Mucosa of gallbladder (tissue), 1 donor: ENCODE measurements at regions not wholly inside any gene's neighbourhood (a gene's known extent, or its start where the extent isn't known, plus 50 kb on each side); places are given as distances from the start of the nearest gene placed in this dataset.

Experiments
- DNase-seq: peaks from one replicate; pipeline ENCODE4 v3.0.0-alpha.2; 2020; ENCODE audit warnings: low spot score
- donor health status: DM: no; HTN: no; CAD: no.

- DNase-seq: no peak
Measured at GRCh38 chr3:18080198-18080689, 337.8 kb upstream of the TBC1D5 start.

GRCh38 chr3:18079739-18080138, 337.3 kb upstream of the TBC1D5 start:
- no peak for DNase-seq

- DNase-seq: no peak
Measured at GRCh38 chr3:18079062-18079461, 336.6 kb upstream of the TBC1D5 start.

- DNase-seq: no peak
Measured at GRCh38 chr3:18077128-18077840, 334.9 kb upstream of the TBC1D5 start.

- DNase-seq: no peak
Measured at GRCh38 chr3:18076301-18076700, 333.9 kb upstream of the TBC1D5 start.

GRCh38 chr3:18075799-18076198, 333.4 kb upstream of the TBC1D5 start:
- DNase-seq: no peak

- no peak for DNase-seq
Measured at GRCh38 chr3:18071833-18072232, 329.4 kb upstream of the TBC1D5 start.

GRCh38 chr3:18070944-18071343, 328.5 kb upstream of the TBC1D5 start:
- DNase-seq: no peak

- DNase-seq: no peak
Measured at GRCh38 chr3:18070231-18070630, 327.8 kb upstream of the TBC1D5 start.

- DNase-seq: no peak
Measured at GRCh38 chr3:18069568-18069967, 327.1 kb upstream of the TBC1D5 start.

GRCh38 chr3:18066899-18067582, 324.6 kb upstream of the TBC1D5 start:
- no peak for DNase-seq

GRCh38 chr3:18064586-18064985, 322.2 kb upstream of the TBC1D5 start:
- DNase-seq: no peak

GRCh38 chr3:18062657-18063025, 320.2 kb upstream of the TBC1D5 start:
- no peak for DNase-seq

- no peak for DNase-seq
Measured at GRCh38 chr3:18061737-18062656, 319.6 kb upstream of the TBC1D5 start.

GRCh38 chr3:18058666-18059065, 316.2 kb upstream of the TBC1D5 start:
- DNase-seq: no peak

- DNase-seq: no peak
Measured at GRCh38 chr3:18057471-18058091, 315.1 kb upstream of the TBC1D5 start.

GRCh38 chr3:18054625-18055024, 312.2 kb upstream of the TBC1D5 start:
- DNase-seq: no peak

- no peak for DNase-seq
Measured at GRCh38 chr3:18051306-18051705, 308.9 kb upstream of the TBC1D5 start.

- DNase-seq: no peak
Measured at GRCh38 chr3:18049096-18049495, 306.7 kb upstream of the TBC1D5 start.

GRCh38 chr3:18047052-18047451, 304.6 kb upstream of the TBC1D5 start:
- no peak for DNase-seq

GRCh38 chr3:18046131-18046915, 303.9 kb upstream of the TBC1D5 start:
- no peak for DNase-seq
